Naive thymus-derived CD4-positive, alpha-beta T cell (primary cell): ENCODE measurements at regions not wholly inside any gene's neighbourhood (a gene's known extent, or its start where the extent isn't known, plus 50 kb on each side); places are given as distances from the start of the nearest gene placed in this dataset.

ENCODE experiments used
- ATAC-seq: fragments of 150-1000 bp; cut with Tn5 transposase; 2 replicates; pipeline ENCODE4 v1.10.0; 2021; ENCODE audit warnings: mild to moderate bottlenecking, moderate library complexity
- CTCF ChIA-PET: fragments of 350-600 bp; sonication (Branson Sonifier 250); formaldehyde crosslinking; loops from one replicate; lab custom pipeline; 2021; ENCODE audit warnings: antibody characterized with exemption; lab: Charles Lee
- POLR2A ChIA-PET: fragments of 350-600 bp; sonication (Branson Sonifier 250); formaldehyde crosslinking; loops from one replicate; lab custom pipeline; 2021; ENCODE audit warnings: antibody characterized with exemption, inconsistent platforms; lab: Charles Lee
- DNase-seq, 9 donors: peaks; one replicate each; pipeline versions ENCODE4 v3.0.0 to v3.0.0-alpha.2; 2020 to 2022; ENCODE audit warnings: mixed read lengths in 1 of 9
- H3K27ac ChIP-seq: one replicate; pipeline ENCODE4 v1.7.0; 2013; ENCODE audit warnings: mild to moderate bottlenecking, low read depth, low read length, moderate library complexity
- H3K27me3 ChIP-seq, 2 donors: one replicate each; pipeline ENCODE4 v1.7.0; 2013; ENCODE audit warnings: low read length in 2 of 2, mild to moderate bottlenecking in 2 of 2, moderate library complexity in 2 of 2; ENCODE audit not compliant: control insufficient read depth in 2 of 2, insufficient read depth in 2 of 2
- H3K36me3 ChIP-seq, 3 experiments: 1 replicate in 2 of 3; 2 replicates in 1 of 3; pipeline ENCODE4 v1.7.0; 2013; ENCODE audit warnings: low read length in 3 of 3, mild to moderate bottlenecking in 3 of 3, moderate library complexity in 1 of 3; ENCODE audit not compliant: insufficient read depth in 3 of 3, control insufficient read depth in 2 of 3
- H3K4me1 ChIP-seq, 2 donors: one replicate each; pipeline ENCODE4 v1.7.0; 2013; ENCODE audit warnings: low read length in 2 of 2, mild to moderate bottlenecking in 2 of 2, moderate library complexity in 1 of 2; ENCODE audit not compliant: control insufficient read depth in 2 of 2, insufficient read depth in 2 of 2
- H3K4me3 ChIP-seq: 2 replicates; pipeline ENCODE4 v1.7.0; 2013; ENCODE audit warnings: mild to moderate bottlenecking, low read length
- H3K9me3 ChIP-seq, 3 experiments: 1 replicate in 2 of 3; 2 replicates in 1 of 3; pipeline ENCODE4 v1.7.0; 2013; ENCODE audit warnings: low read length in 3 of 3; ENCODE audit not compliant: control insufficient read depth in 2 of 3
- H3K27ac Mint-ChIP-seq, 9 donors: one replicate each; pipeline ENCODE4 v1.8.0; 2020 to 2022; ENCODE audit warnings: mixed read lengths in 9 of 9, mild to moderate bottlenecking in 8 of 9, moderate library complexity in 5 of 9, inconsistent platforms in 2 of 9
- H3K27me3 Mint-ChIP-seq, 5 donors: one replicate each; pipeline ENCODE4 v1.8.0; 2021 to 2022; ENCODE audit warnings: mixed read lengths in 5 of 5, mild to moderate bottlenecking in 1 of 5
- H3K36me3 Mint-ChIP-seq, 5 donors: one replicate each; pipeline ENCODE4 v1.8.0; 2020 to 2022; ENCODE audit warnings: mixed read lengths in 5 of 5, mild to moderate bottlenecking in 3 of 5, inconsistent platforms in 1 of 5
- H3K4me1 Mint-ChIP-seq, 7 donors: one replicate each; pipeline ENCODE4 v1.8.0; 2020 to 2022; ENCODE audit warnings: mixed read lengths in 7 of 7, mild to moderate bottlenecking in 3 of 7, inconsistent platforms in 1 of 7
- H3K4me3 Mint-ChIP-seq, 10 donors: one replicate each; pipeline ENCODE4 v1.8.0; 2020 to 2022; ENCODE audit warnings: mild to moderate bottlenecking in 10 of 10, mixed read lengths in 10 of 10, moderate library complexity in 6 of 10, inconsistent platforms in 2 of 10
- H3K9me3 Mint-ChIP-seq, 11 donors: one replicate each; pipeline ENCODE4 v1.8.0; 2020 to 2022; ENCODE audit warnings: mixed read lengths in 11 of 11, mild to moderate bottlenecking in 4 of 11, inconsistent platforms in 1 of 11, moderate library complexity in 1 of 11
- intact Hi-C, 2 donors: fragments of 100-400 bp; cut with micrococcal nuclease; formaldehyde crosslinking; loops; one replicate each; pipeline ENCODE4 v1.15.1; 2023

- ChIA-PET POLR2A (no interaction called here), CTCF (no interaction called here)
- Mint-ChIP-seq H3K9me3 (no peaks in the 10 kb centered on the region), H3K36me3 (no peaks in the 10 kb centered on the region), H3K27ac (peak overlapping the region in 1 of 9 donors; percentile 55), H3K4me1 (peaks cover 0 to 9% (median 5%) of the 10 kb centered on the region in 7 donors), H3K27me3 (no peaks in the 10 kb centered on the region), H3K4me3 (no peak overlapping the region)
- no peak overlapping the region for H3K4me3 ChIP-seq
- no peak for ATAC-seq
- intact Hi-C loops, result no loop called here
- no peak for DNase-seq
- peaks cover 0 to 4% of the 10 kb centered on the region in 2 donors for H3K4me1 ChIP-seq
- H3K27ac ChIP-seq, result no peak overlapping the region
- no peaks in the 10 kb centered on the region for H3K27me3 ChIP-seq
- H3K9me3 ChIP-seq, result no peaks in the 10 kb centered on the region
- no peaks in the 10 kb centered on the region for H3K36me3 ChIP-seq
Measured at GRCh38 chr3:177823701-177824189, 626.5 kb upstream of the TBL1XR1 start.

GRCh38 chr3:177824190-177824786 lies 627.0 kb upstream of the TBL1XR1 start:
- Histone ChIP-seq H3K4me1 (peaks cover 0 to 4% of the 10 kb centered on the region in 2 donors), H3K9me3 (no peaks in the 10 kb centered on the region), H3K27me3 (no peaks in the 10 kb centered on the region), H3K4me3 (no peak overlapping the region), H3K36me3 (no peaks in the 10 kb centered on the region), H3K27ac (no peak overlapping the region)
- ATAC-seq (no peak), DNase-seq (no peak)
- H3K36me3 Mint-ChIP-seq, result no peaks in the 10 kb centered on the region
- POLR2A ChIA-PET, result no interaction called here
- no peaks in the 10 kb centered on the region for H3K27me3 Mint-ChIP-seq
- H3K27ac Mint-ChIP-seq, result peak overlapping the region in 1 of 9 donors; percentile 32
- H3K4me1 Mint-ChIP-seq, result peaks cover 0 to 9% (median 5%) of the 10 kb centered on the region in 7 donors
- intact Hi-C loops, result no loop called here
- no peaks in the 10 kb centered on the region for H3K9me3 Mint-ChIP-seq
- H3K4me3 Mint-ChIP-seq, result no peak overlapping the region
- CTCF ChIA-PET, result no interaction called here

- no peaks in the 10 kb centered on the region for H3K27me3 ChIP-seq
- H3K4me3 Mint-ChIP-seq, result no peak overlapping the region
- no peak overlapping the region for H3K27ac ChIP-seq
- H3K4me3 ChIP-seq, result no peak overlapping the region
- H3K27ac Mint-ChIP-seq, result peak overlapping the region in 2 of 9 donors; percentile 32 to 46
- ATAC-seq (no peak), DNase-seq (no peak)
- H3K9me3 Mint-ChIP-seq, result no peaks in the 10 kb centered on the region
- ChIA-PET CTCF (no interaction called here), POLR2A (no interaction called here)
- H3K36me3 ChIP-seq, result no peaks in the 10 kb centered on the region
- H3K36me3 Mint-ChIP-seq, result no peaks in the 10 kb centered on the region
- intact Hi-C loops, result no loop called here
- H3K4me1 ChIP-seq, result peaks cover 0 to 4% of the 10 kb centered on the region in 2 donors
- no peaks in the 10 kb centered on the region for H3K27me3 Mint-ChIP-seq
- H3K4me1 Mint-ChIP-seq, result peaks cover 0 to 9% (median 5%) of the 10 kb centered on the region in 7 donors
- H3K9me3 ChIP-seq, result no peaks in the 10 kb centered on the region
Measured at GRCh38 chr3:177824841-177825240, 627.6 kb upstream of the TBL1XR1 start.

DNA sequence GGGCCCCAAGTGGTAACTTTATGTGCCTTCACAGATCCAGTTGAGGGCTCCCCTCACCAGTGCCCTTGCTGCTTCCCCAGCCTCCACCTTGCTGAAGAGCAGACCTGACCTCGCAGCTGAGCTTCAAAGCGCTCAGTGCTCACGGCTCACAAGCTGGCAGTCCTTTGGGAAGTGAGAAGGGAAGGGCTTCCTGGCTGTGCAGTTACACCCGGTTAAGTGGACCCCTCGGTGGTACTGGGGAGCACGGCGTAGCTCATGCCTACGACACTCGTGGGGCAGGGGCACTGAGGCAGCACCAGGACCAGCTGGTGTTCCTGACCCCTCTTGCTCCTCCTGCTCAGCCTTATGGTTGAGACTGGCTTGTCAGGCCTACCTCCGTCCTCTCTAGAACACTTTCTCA lies 629.0 kb upstream of the TBL1XR1 start:
- H3K9me3 ChIP-seq, result no peaks in the 10 kb centered on the region
- intact Hi-C loops, result no loop called here
- Mint-ChIP-seq H3K27ac (no peak overlapping the region), H3K27me3 (no peaks in the 10 kb centered on the region), H3K9me3 (no peaks in the 10 kb centered on the region), H3K4me1 (no peaks in the 10 kb centered on the region), H3K4me3 (no peak overlapping the region), H3K36me3 (no peaks in the 10 kb centered on the region)
- H3K4me1 ChIP-seq, result no peaks in the 10 kb centered on the region
- ChIA-PET CTCF (no interaction called here), POLR2A (no interaction called here)
- H3K27ac ChIP-seq, result no peak overlapping the region
- H3K4me3 ChIP-seq, result no peak overlapping the region
- ATAC-seq (no peak), DNase-seq (no peak)
- H3K27me3 ChIP-seq, result no peaks in the 10 kb centered on the region
- no peaks in the 10 kb centered on the region for H3K36me3 ChIP-seq

DNA sequence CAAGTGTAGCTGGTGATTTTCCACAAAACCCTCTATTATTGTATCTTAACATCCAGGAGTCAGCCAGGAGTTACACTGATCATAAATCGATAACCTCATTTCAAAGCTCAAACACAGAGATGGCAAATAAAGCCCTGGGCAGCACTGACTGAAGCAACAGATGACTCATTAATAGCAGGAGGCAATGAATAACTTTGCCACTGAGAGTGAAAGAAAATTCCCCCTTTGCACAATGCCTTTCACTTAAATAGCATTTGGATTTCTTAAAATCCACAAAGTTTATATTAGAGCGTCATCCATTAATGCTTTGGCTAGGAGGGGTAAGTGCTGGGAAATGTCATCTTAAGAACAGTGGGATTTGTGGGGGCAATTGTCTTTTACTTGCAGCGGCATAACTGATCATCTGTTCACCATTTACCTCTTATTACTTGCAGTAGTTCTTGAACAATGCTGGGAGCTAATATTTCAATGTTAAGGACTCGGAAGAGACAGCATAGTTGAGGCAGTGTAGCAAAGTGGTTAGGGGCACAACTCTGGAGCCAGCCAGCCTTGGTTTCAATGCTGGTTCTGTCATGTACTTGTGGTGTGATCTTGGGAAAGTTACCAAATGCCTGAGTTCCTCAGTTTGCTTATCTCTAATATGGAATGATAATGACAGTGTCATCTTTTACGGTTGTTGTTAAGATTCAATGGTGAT lies 630.4 kb upstream of the TBL1XR1 start:
- CTCF ChIA-PET, result no interaction called here
- no peak for ATAC-seq

DNA sequence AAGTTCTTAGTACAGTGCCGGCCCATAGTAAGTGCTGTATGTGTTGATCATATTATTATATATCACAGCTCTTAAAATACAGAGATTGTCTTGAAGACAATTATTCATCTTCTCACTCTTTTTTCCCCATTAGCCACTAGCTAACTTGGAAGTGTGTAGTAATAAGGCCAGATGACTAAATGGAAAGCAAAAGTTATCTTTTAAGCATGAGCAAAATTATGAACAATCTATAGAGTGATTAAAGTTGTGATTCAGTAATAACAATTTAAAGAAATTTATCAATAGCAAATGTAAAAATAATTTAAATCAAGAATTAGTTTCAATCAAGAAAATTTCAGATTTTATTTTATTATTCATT lies 630.9 kb upstream of the TBL1XR1 start:
- H3K27ac Mint-ChIP-seq, result peak overlapping the region in 1 of 9 donors; percentile 38
- intact Hi-C loops, result no loop called here
- CTCF ChIA-PET, result no interaction called here

More for the DNA sequence above, 630.4 kb upstream of the TBL1XR1 start:
- H3K4me3 ChIP-seq, result no peak overlapping the region
- no peaks in the 10 kb centered on the region for H3K36me3 ChIP-seq
- H3K4me1 ChIP-seq, result no peaks in the 10 kb centered on the region
- no peaks in the 10 kb centered on the region for H3K36me3 Mint-ChIP-seq
- H3K27ac Mint-ChIP-seq, result peak overlapping the region in 1 of 9 donors; percentile 38
- H3K27me3 ChIP-seq, result no peaks in the 10 kb centered on the region
- H3K9me3 Mint-ChIP-seq, result no peaks in the 10 kb centered on the region
- H3K4me1 Mint-ChIP-seq, result peaks cover 0 to 1% (median 0%) of the 10 kb centered on the region in 7 donors
- no peak overlapping the region for H3K27ac ChIP-seq
- H3K4me3 Mint-ChIP-seq, result no peak overlapping the region
- no peaks in the 10 kb centered on the region for H3K9me3 ChIP-seq
- intact Hi-C loops, result no loop called here
- no peak for DNase-seq
- H3K27me3 Mint-ChIP-seq, result no peaks in the 10 kb centered on the region
- POLR2A ChIA-PET, result interaction anchor here (0.5 kb wide), 1 partner anchor 276 kb away, joined by 3 read pairs; no protein-coding TSS in a partner anchor

More for the DNA sequence above, 630.9 kb upstream of the TBL1XR1 start:
- POLR2A ChIA-PET, result no interaction called here
- Histone ChIP-seq H3K4me1 (no peaks in the 10 kb centered on the region), H3K36me3 (no peaks in the 10 kb centered on the region), H3K27ac (no peak overlapping the region), H3K9me3 (no peaks in the 10 kb centered on the region), H3K27me3 (no peaks in the 10 kb centered on the region), H3K4me3 (no peak overlapping the region)
- DNase-seq (no peak), ATAC-seq (no peak)
- H3K4me1 Mint-ChIP-seq, result peaks cover 0 to 5% (median 3%) of the 10 kb centered on the region in 7 donors
- H3K9me3 Mint-ChIP-seq, result no peaks in the 10 kb centered on the region
- H3K4me3 Mint-ChIP-seq, result no peak overlapping the region
- H3K36me3 Mint-ChIP-seq, result no peaks in the 10 kb centered on the region
- no peaks in the 10 kb centered on the region for H3K27me3 Mint-ChIP-seq
